IPS DF 19.7 (cell line): ENCODE measurements at regions not wholly inside any gene's neighbourhood (a gene's known extent, or its start where the extent isn't known, plus 50 kb on each side); places are given as distances from the start of the nearest gene placed in this dataset.

Source experiments
- DNase-seq: peaks from one replicate; pipeline ENCODE4 v3.0.0-alpha.2; 2013; ENCODE audit warnings: low read depth, low spot score

- no peak for DNase-seq
Observed at GRCh38 chr2:238635647-238636051, 208.9 kb downstream of the ASB1 start.

- no peak for DNase-seq
Observed at GRCh38 chr2:238636269-238637073, 209.7 kb downstream of the ASB1 start.

- DNase-seq, result no peak
Observed at GRCh38 chr2:238638100-238638981, 209.5 kb upstream of the TWIST2 start.

- no peak for DNase-seq
Observed at GRCh38 chr2:238638982-238639628, 208.8 kb upstream of the TWIST2 start.

GRCh38 chr2:238640486-238640885 lies 207.4 kb upstream of the TWIST2 start:
- no peak for DNase-seq

- no peak for DNase-seq
Observed at GRCh38 chr2:238642973-238643372, 204.9 kb upstream of the TWIST2 start.

GRCh38 chr2:238643400-238643907 lies 204.4 kb upstream of the TWIST2 start:
- no peak for DNase-seq

GRCh38 chr2:238644095-238645081 lies 203.5 kb upstream of the TWIST2 start:
- DNase-seq, result no peak

GRCh38 chr2:238645095-238645494 lies 202.8 kb upstream of the TWIST2 start:
- no peak for DNase-seq

- DNase-seq, result no peak
Observed at GRCh38 chr2:238645716-238646115, 202.2 kb upstream of the TWIST2 start.

GRCh38 chr2:238646281-238646680 lies 201.6 kb upstream of the TWIST2 start:
- DNase-seq, result no peak

- no peak for DNase-seq
Observed at GRCh38 chr2:238646803-238647202, 201.1 kb upstream of the TWIST2 start.

GRCh38 chr2:238649123-238649522 lies 198.8 kb upstream of the TWIST2 start:
- no peak for DNase-seq

- DNase-seq, result no peak
Observed at GRCh38 chr2:238649936-238650518, 197.9 kb upstream of the TWIST2 start.

GRCh38 chr2:238650536-238650935 lies 197.3 kb upstream of the TWIST2 start:
- no peak for DNase-seq

GRCh38 chr2:238651306-238652052 lies 196.4 kb upstream of the TWIST2 start:
- no peak for DNase-seq

GRCh38 chr2:238652053-238652770 lies 195.7 kb upstream of the TWIST2 start:
- DNase-seq, result no peak

GRCh38 chr2:238652771-238653157 lies 195.1 kb upstream of the TWIST2 start:
- DNase-seq, result no peak
